Activated B cell treated with CpG ODN at 0.5 μM for 24 hours (primary cell): ENCODE measurements at regions not wholly inside any gene's neighbourhood (a gene's known extent, or its start where the extent isn't known, plus 50 kb on each side); places are given as distances from the start of the nearest gene placed in this dataset.

ENCODE experiments used
- ATAC-seq: fragments of 200-7000 bp; cut with Tn5 transposase; one replicate; pipeline ENCODE4 v1.10.0; 2021; ENCODE audit warnings: low read depth, mild to moderate bottlenecking, moderate library complexity
- CTCF ChIA-PET: fragments of 350-600 bp; sonication (Branson Sonifier 250); formaldehyde crosslinking; loops from one replicate; lab custom pipeline; 2021; ENCODE audit warnings: antibody characterized with exemption; lab: Charles Lee
- POLR2A ChIA-PET: fragments of 350-600 bp; sonication (Branson Sonifier 250); formaldehyde crosslinking; loops from one replicate; lab custom pipeline; 2021; ENCODE audit warnings: antibody characterized with exemption; lab: Charles Lee
- DNase-seq: peaks from one replicate; pipeline ENCODE4 v3.0.0; 2022
- H3K27ac Mint-ChIP-seq: one replicate; pipeline ENCODE4 v1.8.0; 2020; ENCODE audit warnings: mixed read lengths
- H3K27me3 Mint-ChIP-seq: one replicate; pipeline ENCODE4 v1.8.0; 2021; ENCODE audit warnings: mixed read lengths
- H3K36me3 Mint-ChIP-seq: one replicate; pipeline ENCODE4 v1.8.0; 2021; ENCODE audit warnings: low read depth, mixed read lengths
- H3K4me1 Mint-ChIP-seq: one replicate; pipeline ENCODE4 v1.8.0; 2021; ENCODE audit warnings: mixed read lengths
- H3K4me3 Mint-ChIP-seq: one replicate; pipeline ENCODE4 v1.8.0; 2020; ENCODE audit warnings: mild to moderate bottlenecking, mixed read lengths
- H3K9me3 Mint-ChIP-seq: one replicate; pipeline ENCODE4 v1.8.0; 2020; ENCODE audit warnings: mixed read lengths
- CTCF ChIP-seq: fragments of 200-600 bp; IDR thresholded peaks from one replicate; pipeline ENCODE4 v1.8.0; 2022; ENCODE audit warnings: antibody characterized with exemption, mild to moderate bottlenecking
- intact Hi-C: fragments of 100-400 bp; cut with micrococcal nuclease; formaldehyde crosslinking; loops from one replicate; pipeline ENCODE4 v1.15.1; 2024

GRCh38 chr22:44555597-44555996 is 57.6 kb upstream of the RTL6 start:
- CTCF ChIA-PET, result no interaction called here
- DNase-seq (no peak), ATAC-seq (no peak)
- TF ChIP-seq CTCF, result no peak
- Mint-ChIP-seq H3K9me3 (no peaks in the 10 kb centered on the region), H3K27ac (no peak overlapping the region), H3K4me3 (no peak overlapping the region), H3K4me1 (peaks cover 3% of the 10 kb centered on the region), H3K36me3 (no peaks in the 10 kb centered on the region), H3K27me3 (peaks cover 12% of the 10 kb centered on the region)
- intact Hi-C loops, result no loop called here
- POLR2A ChIA-PET, result no interaction called here

- Mint-ChIP-seq H3K36me3 (no peaks in the 10 kb centered on the region), H3K27ac (no peak overlapping the region), H3K4me3 (no peak overlapping the region), H3K4me1 (peaks cover 3% of the 10 kb centered on the region), H3K9me3 (no peaks in the 10 kb centered on the region), H3K27me3 (peaks cover 11% of the 10 kb centered on the region)
- ATAC-seq (no peak), DNase-seq (no peak)
- POLR2A ChIA-PET, result no interaction called here
- TF ChIP-seq CTCF, result no peak
- intact Hi-C loops, result no loop called here
- CTCF ChIA-PET, result no interaction called here
Measured at GRCh38 chr22:44555046-44555445, 57.0 kb upstream of the RTL6 start.

- peaks cover 3% of the 10 kb centered on the region for H3K4me1 Mint-ChIP-seq
- peaks cover 9% of the 10 kb centered on the region for H3K27me3 Mint-ChIP-seq
- ATAC-seq (no peak), DNase-seq (no peak)
- no peak overlapping the region for H3K27ac Mint-ChIP-seq
- no peaks in the 10 kb centered on the region for H3K36me3 Mint-ChIP-seq
- POLR2A ChIA-PET, result no interaction called here
- no peak for TF ChIP-seq CTCF
- intact Hi-C loops, result no loop called here
- CTCF ChIA-PET, result no interaction called here
- H3K4me3 Mint-ChIP-seq, result no peak overlapping the region
- no peaks in the 10 kb centered on the region for H3K9me3 Mint-ChIP-seq
Measured at GRCh38 chr22:44554411-44554810, 56.4 kb upstream of the RTL6 start.

GRCh38 chr22:44550711-44551491 is 52.9 kb upstream of the RTL6 start:
- peaks cover 9% of the 10 kb centered on the region for H3K27me3 Mint-ChIP-seq
- DNase-seq, result no peak
- intact Hi-C loops, result no loop called here
- ATAC-seq, result no peak
- peaks cover 3% of the 10 kb centered on the region for H3K4me1 Mint-ChIP-seq
- ChIA-PET POLR2A (no interaction called here), CTCF (no interaction called here)
- H3K9me3 Mint-ChIP-seq, result no peaks in the 10 kb centered on the region
- no peak overlapping the region for H3K4me3 Mint-ChIP-seq
- TF ChIP-seq CTCF, result no peak
- H3K27ac Mint-ChIP-seq, result no peak overlapping the region
- no peaks in the 10 kb centered on the region for H3K36me3 Mint-ChIP-seq

- no peak overlapping the region for H3K4me3 Mint-ChIP-seq
- intact Hi-C loops, result no loop called here
- no peak for DNase-seq
Measured at GRCh38 chr22:44549701-44550100, 51.7 kb upstream of the RTL6 start.

More at GRCh38 chr22:44549701-44550100, 51.7 kb upstream of the RTL6 start:
- ChIA-PET CTCF (no interaction called here), POLR2A (no interaction called here)
- Mint-ChIP-seq H3K36me3 (no peaks in the 10 kb centered on the region), H3K27ac (no peak overlapping the region), H3K4me1 (peaks cover 3% of the 10 kb centered on the region), H3K27me3 (peaks cover 11% of the 10 kb centered on the region), H3K9me3 (no peaks in the 10 kb centered on the region)
- TF ChIP-seq CTCF, result no peak
- ATAC-seq, result no peak
